GM13977 (cell line): ENCODE measurements at regions not wholly inside any gene's neighbourhood (a gene's known extent, or its start where the extent isn't known, plus 50 kb on each side); places are given as distances from the start of the nearest gene placed in this dataset.

Experiments used
- DNase-seq: peaks from one replicate; pipeline ENCODE4 v3.0.0; 2012; ENCODE audit warnings: low spot score
- CTCF ChIP-seq: IDR thresholded peaks from 2 replicates; pipeline ENCODE4 v1.5.1; 2012; ENCODE audit warnings: mild to moderate bottlenecking, control low read depth; ENCODE audit not compliant: insufficient read depth; ENCODE audit errors: extremely low read depth, missing control alignments
- in situ Hi-C: fragments of 300-500 bp; cut with MboI; formaldehyde crosslinking; loops from one replicate; pipeline ENCODE4 v1.12.0; 2022; ENCODE audit warnings: low sequenced_read_pairs, low pct_unique_long_range_greater_than_20kb, mixed read lengths, inconsistent platforms; ENCODE audit not compliant: unreplicated experiment

- no peak for DNase-seq
- TF ChIP-seq CTCF: no peak
- in situ Hi-C loops: no loop called here
These were observed 59.1 kb upstream of the WIPF1 start for GRCh38 chr2:174656676-174657176.

GRCh38 chr2:174656035-174656434, 58.4 kb upstream of the WIPF1 start:
- no peak for DNase-seq
- TF ChIP-seq CTCF: no peak
- in situ Hi-C loops: no loop called here

GRCh38 chr2:174654419-174654941, 56.9 kb upstream of the WIPF1 start:
- no peak for TF ChIP-seq CTCF
- in situ Hi-C loops: no loop called here
- no peak for DNase-seq

GRCh38 chr2:174648896-174649295, 51.3 kb upstream of the WIPF1 start:
- DNase-seq: no peak
- no peak for TF ChIP-seq CTCF
- in situ Hi-C loops: no loop called here
